Hematopoietic multipotent progenitor cell treated with erythropoietin and hydrocortisone succinate and interleukin-3 and kit ligand, for 8 days (in vitro differentiated cells): ENCODE measurements at regions not wholly inside any gene's neighbourhood (a gene's known extent, or its start where the extent isn't known, plus 50 kb on each side); places are given as distances from the start of the nearest gene placed in this dataset.
A peak's percentile ranks its signal among the peaks of the same experiment; 100 is the strongest.

Source experiments
- DNase-seq: peaks from one replicate; pipeline ENCODE4 v3.0.0-alpha.2; 2015

GRCh38 chr4:181507938-181508337 is 735.3 kb upstream of the TENM3 start:
- DNase-seq = no peak

GRCh38 chr4:181508601-181509000 is 734.6 kb upstream of the TENM3 start:
- no peak for DNase-seq

GRCh38 chr4:181509073-181509472 is 734.1 kb upstream of the TENM3 start:
- DNase-seq = no peak

GRCh38 chr4:181517491-181517890 is 725.7 kb upstream of the TENM3 start:
- DNase-seq = no peak

GRCh38 chr4:181520790-181521189 is 722.4 kb upstream of the TENM3 start:
- no peak for DNase-seq

GRCh38 chr4:181523973-181524372 is 719.2 kb upstream of the TENM3 start:
- no peak for DNase-seq

- DNase-seq = no peak
These were observed 718.7 kb upstream of the TENM3 start for GRCh38 chr4:181524499-181524898.

GRCh38 chr4:181525634-181526033 is 717.6 kb upstream of the TENM3 start:
- no peak for DNase-seq

- DNase-seq = peak; percentile 54
These were observed 714.5 kb upstream of the TENM3 start for GRCh38 chr4:181528570-181529184.

GRCh38 chr4:181529537-181529936 is 713.7 kb upstream of the TENM3 start:
- DNase-seq = no peak

GRCh38 chr4:181536196-181536746 is 706.9 kb upstream of the TENM3 start:
- DNase-seq = no peak

GRCh38 chr4:181536811-181537434 is 706.3 kb upstream of the TENM3 start:
- DNase-seq = no peak

- no peak for DNase-seq
These were observed 704.8 kb upstream of the TENM3 start for GRCh38 chr4:181538431-181538830.

- no peak for DNase-seq
These were observed 701.8 kb upstream of the TENM3 start for GRCh38 chr4:181541396-181541795.

GRCh38 chr4:181548873-181549575 is 694.2 kb upstream of the TENM3 start:
- DNase-seq = no peak

GRCh38 chr4:181549576-181550188 is 693.5 kb upstream of the TENM3 start:
- DNase-seq = no peak

GRCh38 chr4:181550381-181550780 is 692.8 kb upstream of the TENM3 start:
- DNase-seq = no peak

GRCh38 chr4:181559637-181560036 is 683.6 kb upstream of the TENM3 start:
- DNase-seq = no peak

- DNase-seq = no peak
These were observed 680.8 kb upstream of the TENM3 start for GRCh38 chr4:181562399-181562798.

- DNase-seq = no peak
These were observed 678.6 kb upstream of the TENM3 start for GRCh38 chr4:181564625-181565024.

GRCh38 chr4:181566490-181566889 is 676.7 kb upstream of the TENM3 start:
- DNase-seq = no peak

GRCh38 chr4:181569553-181569952 is 673.6 kb upstream of the TENM3 start:
- DNase-seq = peak; percentile 2

- DNase-seq = no peak
These were observed 664.3 kb upstream of the TENM3 start for GRCh38 chr4:181578911-181579310.

- no peak for DNase-seq
These were observed 663.7 kb upstream of the TENM3 start for GRCh38 chr4:181579486-181579885.
